MM.1S (cell line): ENCODE measurements at regions not wholly inside any gene's neighbourhood (a gene's known extent, or its start where the extent isn't known, plus 50 kb on each side); places are given as distances from the start of the nearest gene placed in this dataset.

ENCODE experiments used
- CTCF ChIP-seq: fragments of 300-600 bp; sonication (generic); IDR thresholded peaks from 2 replicates; pipeline ENCODE4 v1.5.1; 2016; ENCODE audit warnings: antibody characterized with exemption, low read length, mixed read lengths
- EZH2 ChIP-seq: fragments of 300-600 bp; sonication (generic); optimal IDR thresholded peaks from 2 replicates; pipeline ENCODE3; 2017; ENCODE audit warnings: low read depth, mild to moderate bottlenecking, antibody characterized with exemption, low read length, mixed read lengths

GRCh38 chr17:411421-412120 is 59.0 kb upstream of the RPH3AL start:
- TF ChIP-seq CTCF: no peak
- TF ChIP-seq EZH2: no peak
